ENCODE measurements at regions not wholly inside any gene's neighbourhood (a gene's known extent, or its start where the extent isn't known, plus 50 kb on each side); places are given as distances from the start of the nearest gene placed in this dataset.
"Not testable (repeated sequence)": the region's sequence is repeated elsewhere in the genome, so short reads cannot be mapped to it uniquely, and the experiment has no call there.

DNA sequence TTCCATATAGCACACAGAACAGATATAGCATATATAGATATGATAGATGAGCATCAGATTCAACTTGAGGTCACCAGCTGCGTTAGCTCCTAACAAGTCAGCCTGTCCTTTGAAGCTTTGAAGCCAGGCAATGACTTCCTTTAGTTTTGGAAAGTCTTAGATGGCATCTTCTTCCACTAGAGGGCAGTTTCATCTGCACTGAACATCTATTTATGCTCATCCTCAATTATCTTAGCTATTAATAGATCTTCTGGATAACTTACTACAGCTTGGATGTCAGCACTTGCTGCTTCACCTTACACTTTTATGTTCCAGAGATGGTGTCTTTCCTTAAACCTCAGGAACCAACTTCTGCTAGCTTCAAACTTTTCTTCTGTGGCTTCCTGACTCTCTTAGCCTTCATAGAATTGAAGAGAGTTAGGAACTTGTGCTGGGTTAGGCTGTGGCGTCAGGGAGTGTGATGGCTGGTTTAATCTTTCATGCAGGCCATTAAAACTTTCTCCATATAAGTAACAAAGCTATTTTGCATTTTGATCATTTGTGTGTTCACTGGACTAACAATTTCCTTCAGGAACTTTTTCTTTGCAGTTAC, 1401.4 kb downstream of the EFNA5 start:
- DNase-seq, result peak; percentile 50
- Histone ChIP-seq H3K79me1 (ENCODE audit: low read length) (no peaks in the 10 kb centered on the region), H2BK15ac (replicated peaks; ENCODE audit: low read depth) (no peak overlapping the region), H2AK5ac (ENCODE audit: low read length) (no peak overlapping the region), H3K56ac (ENCODE audit: low read length) (no peak overlapping the region), H2BK5ac (ENCODE audit: low read length) (no peak overlapping the region), H3K27me3 (ENCODE audit: insufficient read depth, low read length, poor library complexity) (no peaks in the 10 kb centered on the region), H3K4me2 (ENCODE audit: low read length) (no peak overlapping the region), H4K8ac (ENCODE audit: low read depth, low read length) (no peak overlapping the region), H3K4me1 (ENCODE audit: control insufficient read depth, low read depth, low read length) (no peaks in the 10 kb centered on the region), H3K36me3 (ENCODE audit: control insufficient read depth, insufficient read depth, low read length) (no peaks in the 10 kb centered on the region), H2BK120ac (ENCODE audit: low read depth, low read length) (no peak overlapping the region), H4K5ac (ENCODE audit: low read length) (no peak overlapping the region), H3K23ac (ENCODE audit: low read length) (no peak overlapping the region), H3K4me3 (ENCODE audit: low read length) (no peak overlapping the region), H3K9ac (ENCODE audit: low read length) (no peak overlapping the region), H3K79me2 (ENCODE audit: control insufficient read depth, insufficient read depth, low read length) (no peaks in the 10 kb centered on the region), H3K27ac (ENCODE audit: low read depth, low read length) (no peak overlapping the region), H3K4ac (ENCODE audit: low read depth, low read length) (no peak overlapping the region), H3K18ac (ENCODE audit: low read length) (no peak overlapping the region)
- no CpG with 5 or more reads among the region's 2 CpGs for WGBS (ENCODE audit: extremely low coverage, insufficient coverage, low lambda C conversion rate)

DNA sequence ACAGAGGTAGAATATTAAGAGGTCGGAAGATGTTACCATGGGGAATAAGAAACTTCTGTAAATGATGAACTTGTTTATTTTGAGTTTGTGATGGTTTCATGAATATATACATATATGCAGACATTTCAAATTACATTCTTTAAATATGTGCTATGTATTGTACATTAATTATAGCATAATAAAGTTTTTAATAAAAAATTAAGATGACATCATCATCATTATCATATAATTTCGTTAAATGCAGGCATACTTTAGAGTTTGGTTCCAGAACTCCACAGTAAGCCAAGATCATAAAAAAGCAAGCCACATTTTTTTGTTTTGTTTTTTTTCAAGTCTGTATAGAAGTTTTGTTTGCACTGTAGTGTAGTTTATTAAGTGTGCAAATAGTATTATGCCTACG, 1403.5 kb downstream of the EFNA5 start:
- Histone ChIP-seq H3K79me2 (ENCODE audit: control insufficient read depth, insufficient read depth, low read length) (no peaks in the 10 kb centered on the region), H3K23ac (ENCODE audit: low read length) (no peak overlapping the region), H3K4me3 (ENCODE audit: low read length) (no peak overlapping the region), H3K4me2 (ENCODE audit: low read length) (no peak overlapping the region), H3K27me3 (ENCODE audit: insufficient read depth, low read length, poor library complexity) (no peaks in the 10 kb centered on the region), H2AK5ac (ENCODE audit: low read length) (no peak overlapping the region), H3K36me3 (ENCODE audit: control insufficient read depth, insufficient read depth, low read length) (no peaks in the 10 kb centered on the region), H4K8ac (ENCODE audit: low read depth, low read length) (no peak overlapping the region), H3K27ac (ENCODE audit: low read depth, low read length) (no peak overlapping the region), H3K9ac (ENCODE audit: low read length) (no peak overlapping the region), H3K56ac (ENCODE audit: low read length) (no peak overlapping the region), H2BK120ac (ENCODE audit: low read depth, low read length) (no peak overlapping the region), H3K18ac (ENCODE audit: low read length) (no peak overlapping the region), H2BK15ac (replicated peaks; ENCODE audit: low read depth) (no peak overlapping the region), H3K4ac (ENCODE audit: low read depth, low read length) (no peak overlapping the region), H4K5ac (ENCODE audit: low read length) (no peak overlapping the region), H3K4me1 (ENCODE audit: control insufficient read depth, low read depth, low read length) (no peaks in the 10 kb centered on the region), H2BK5ac (ENCODE audit: low read length) (no peak overlapping the region), H3K79me1 (ENCODE audit: low read length) (no peaks in the 10 kb centered on the region)
- no peak for DNase-seq
- no CpG with 5 or more reads among the region's 3 CpGs for WGBS (ENCODE audit: extremely low coverage, insufficient coverage, low lambda C conversion rate)

- Histone ChIP-seq H3K79me2 (ENCODE audit: control insufficient read depth, insufficient read depth, low read length) (no peaks in the 10 kb centered on the region), H2BK5ac (ENCODE audit: low read length) (no peak overlapping the region), H3K4me2 (ENCODE audit: low read length) (no peak overlapping the region), H3K79me1 (ENCODE audit: low read length) (no peaks in the 10 kb centered on the region), H3K23ac (ENCODE audit: low read length) (no peak overlapping the region), H3K27me3 (ENCODE audit: insufficient read depth, low read length, poor library complexity) (no peaks in the 10 kb centered on the region), H2BK120ac (ENCODE audit: low read depth, low read length) (no peak overlapping the region), H3K4me3 (ENCODE audit: low read length) (no peak overlapping the region), H3K36me3 (ENCODE audit: control insufficient read depth, insufficient read depth, low read length) (no peaks in the 10 kb centered on the region), H3K18ac (ENCODE audit: low read length) (no peak overlapping the region), H3K56ac (ENCODE audit: low read length) (no peak overlapping the region), H2AK5ac (ENCODE audit: low read length) (no peak overlapping the region), H4K8ac (ENCODE audit: low read depth, low read length) (no peak overlapping the region), H3K9ac (ENCODE audit: low read length) (no peak overlapping the region), H4K5ac (ENCODE audit: low read length) (no peak overlapping the region), H2BK15ac (replicated peaks; ENCODE audit: low read depth) (no peak overlapping the region), H3K4ac (ENCODE audit: low read depth, low read length) (no peak overlapping the region), H3K27ac (ENCODE audit: low read depth, low read length) (no peak overlapping the region), H3K4me1 (ENCODE audit: control insufficient read depth, low read depth, low read length) (no peaks in the 10 kb centered on the region)
- DNase-seq, result no peak
Observed at GRCh38 chr5:106262395-106262794, 1408.3 kb downstream of the EFNA5 start.

DNA sequence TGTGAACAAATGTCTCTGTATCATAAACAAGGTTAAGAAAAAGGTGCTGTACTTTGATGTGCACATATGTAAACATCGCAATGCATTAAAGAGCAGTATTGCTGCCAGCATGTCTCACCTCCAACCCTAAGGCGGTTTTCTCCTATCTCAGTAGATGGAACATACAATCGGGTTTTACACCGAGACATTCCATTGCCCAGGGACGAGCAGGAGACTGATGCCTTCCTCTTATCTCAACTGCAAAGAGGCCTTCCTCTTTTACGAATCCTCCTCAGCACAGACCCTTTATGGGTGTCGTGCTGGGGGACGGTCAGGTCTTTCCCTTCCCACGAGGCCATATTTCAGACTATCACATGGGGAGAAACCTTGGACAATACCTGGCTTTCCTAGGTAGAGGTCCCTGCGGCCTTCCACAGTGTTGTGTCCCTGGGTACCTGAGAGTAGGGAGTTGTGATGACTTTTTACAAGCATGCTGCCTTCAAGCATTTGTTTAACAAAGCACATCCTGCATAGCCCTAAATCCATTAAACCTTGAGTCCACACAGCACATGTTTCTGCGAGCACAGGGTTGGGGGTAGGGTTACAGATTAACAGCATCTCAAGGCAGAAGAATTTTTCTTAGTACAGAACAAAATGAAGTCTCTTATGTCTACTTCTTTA, 1411.2 kb downstream of the EFNA5 start:
- H3K4me2 ChIP-seq (ENCODE audit: low read length); H2AK5ac ChIP-seq (ENCODE audit: low read length); H2BK5ac ChIP-seq (ENCODE audit: low read length); H3K4me3 ChIP-seq (ENCODE audit: low read length); H2BK15ac ChIP-seq (replicated peaks; ENCODE audit: low read depth); H3K4me1 ChIP-seq (ENCODE audit: control insufficient read depth, low read depth, low read length); H3K23ac ChIP-seq (ENCODE audit: low read length); H3K79me2 ChIP-seq (ENCODE audit: control insufficient read depth, insufficient read depth, low read length); H4K5ac ChIP-seq (ENCODE audit: low read length); H3K9ac ChIP-seq (ENCODE audit: low read length); H3K79me1 ChIP-seq (ENCODE audit: low read length); H3K27ac ChIP-seq (ENCODE audit: low read depth, low read length); H3K56ac ChIP-seq (ENCODE audit: low read length); H3K4ac ChIP-seq (ENCODE audit: low read depth, low read length); H3K18ac ChIP-seq (ENCODE audit: low read length); H4K8ac ChIP-seq (ENCODE audit: low read depth, low read length); H3K27me3 ChIP-seq (ENCODE audit: insufficient read depth, low read length, poor library complexity); H3K36me3 ChIP-seq (ENCODE audit: control insufficient read depth, insufficient read depth, low read length); H2BK120ac ChIP-seq (ENCODE audit: low read depth, low read length): not testable (repeated sequence)
- WGBS (ENCODE audit: extremely low coverage, insufficient coverage, low lambda C conversion rate), result no CpG with 5 or more reads among the region's 11 CpGs
- peak; percentile 34 for DNase-seq

GRCh38 chr5:106258591-106259125, 1412.1 kb downstream of the EFNA5 start:
- no peak overlapping the region for H3K9ac ChIP-seq (ENCODE audit: low read length)
- H3K4ac ChIP-seq (ENCODE audit: low read depth, low read length), result no peak overlapping the region
- H3K79me2 ChIP-seq (ENCODE audit: control insufficient read depth, insufficient read depth, low read length), result no peaks in the 10 kb centered on the region
- H3K23ac ChIP-seq (ENCODE audit: low read length), result no peak overlapping the region
- H3K27ac ChIP-seq (ENCODE audit: low read depth, low read length), result no peak overlapping the region
- no peak overlapping the region for H4K8ac ChIP-seq (ENCODE audit: low read depth, low read length)
- H3K79me1 ChIP-seq (ENCODE audit: low read length), result no peaks in the 10 kb centered on the region
- H3K56ac ChIP-seq (ENCODE audit: low read length), result no peak overlapping the region
- H4K5ac ChIP-seq (ENCODE audit: low read length), result no peak overlapping the region
- H3K27me3 ChIP-seq (ENCODE audit: insufficient read depth, low read length, poor library complexity), result no peaks in the 10 kb centered on the region
- H3K4me3 ChIP-seq (ENCODE audit: low read length), result no peak overlapping the region
- no peaks in the 10 kb centered on the region for H3K4me1 ChIP-seq (ENCODE audit: control insufficient read depth, low read depth, low read length)
- H3K18ac ChIP-seq (ENCODE audit: low read length), result no peak overlapping the region
- no peaks in the 10 kb centered on the region for H3K36me3 ChIP-seq (ENCODE audit: control insufficient read depth, insufficient read depth, low read length)
- H2BK15ac ChIP-seq (replicated peaks; ENCODE audit: low read depth), result no peak overlapping the region
- no CpG with 5 or more reads among the region's 3 CpGs for WGBS (ENCODE audit: extremely low coverage, insufficient coverage, low lambda C conversion rate)
- H2BK120ac ChIP-seq (ENCODE audit: low read depth, low read length), result no peak overlapping the region
- H2AK5ac ChIP-seq (ENCODE audit: low read length), result no peak overlapping the region
- no peak overlapping the region for H3K4me2 ChIP-seq (ENCODE audit: low read length)
- no peak overlapping the region for H2BK5ac ChIP-seq (ENCODE audit: low read length)
- DNase-seq, result peak; percentile 51

DNA sequence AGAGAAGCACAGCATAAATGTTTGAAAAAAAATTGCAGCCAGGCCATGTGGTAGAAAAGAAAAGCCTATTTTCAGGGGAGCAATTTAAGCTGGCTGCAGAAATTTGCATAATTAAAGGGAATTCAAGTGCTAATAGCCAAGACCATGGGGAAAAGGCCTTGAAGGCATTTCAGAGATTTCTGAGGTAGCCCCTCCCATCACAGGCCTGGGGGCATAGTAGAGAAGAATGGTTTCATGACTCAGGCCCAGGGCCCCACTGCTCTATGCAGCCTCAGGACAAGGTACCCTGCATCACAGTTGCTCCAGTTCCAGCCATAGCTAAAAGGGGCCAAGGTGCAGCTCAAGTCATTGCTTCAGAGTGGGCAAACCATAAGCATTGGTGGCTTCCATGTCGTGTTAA, 1416.0 kb downstream of the EFNA5 start:
- no peak overlapping the region for H3K4me3 ChIP-seq (ENCODE audit: low read length)
- no peak overlapping the region for H3K23ac ChIP-seq (ENCODE audit: low read length)
- no peak overlapping the region for H3K4me2 ChIP-seq (ENCODE audit: low read length)
- no peaks in the 10 kb centered on the region for H3K4me1 ChIP-seq (ENCODE audit: control insufficient read depth, low read depth, low read length)
- no peak overlapping the region for H2BK120ac ChIP-seq (ENCODE audit: low read depth, low read length)
- H3K4ac ChIP-seq (ENCODE audit: low read depth, low read length), result no peak overlapping the region
- H3K18ac ChIP-seq (ENCODE audit: low read length), result no peak overlapping the region
- H3K56ac ChIP-seq (ENCODE audit: low read length), result no peak overlapping the region
- no peak overlapping the region for H2BK15ac ChIP-seq (replicated peaks; ENCODE audit: low read depth)
- no peak overlapping the region for H2BK5ac ChIP-seq (ENCODE audit: low read length)
- no peak overlapping the region for H4K8ac ChIP-seq (ENCODE audit: low read depth, low read length)
- H3K27me3 ChIP-seq (ENCODE audit: insufficient read depth, low read length, poor library complexity), result no peaks in the 10 kb centered on the region
- H3K79me2 ChIP-seq (ENCODE audit: control insufficient read depth, insufficient read depth, low read length), result no peaks in the 10 kb centered on the region
- no peak overlapping the region for H2AK5ac ChIP-seq (ENCODE audit: low read length)
- WGBS (ENCODE audit: extremely low coverage, insufficient coverage, low lambda C conversion rate), result no CpG with 5 or more reads among the region's 1 CpG
- no peak overlapping the region for H3K27ac ChIP-seq (ENCODE audit: low read depth, low read length)
- peak; percentile 31 for DNase-seq
- H3K36me3 ChIP-seq (ENCODE audit: control insufficient read depth, insufficient read depth, low read length), result no peaks in the 10 kb centered on the region
- H3K9ac ChIP-seq (ENCODE audit: low read length), result no peak overlapping the region
- no peak overlapping the region for H4K5ac ChIP-seq (ENCODE audit: low read length)
- no peaks in the 10 kb centered on the region for H3K79me1 ChIP-seq (ENCODE audit: low read length)
